Stimulated activated CD8-positive, alpha-beta memory T cell treated with anti-CD3 and anti-CD28 coated beads, Interleukin-12 subunit alpha, Interleukin-12 subunit beta, amount 100 ng/mL, for 1 hour (primary cell): ENCODE measurements at regions not wholly inside any gene's neighbourhood (a gene's known extent, or its start where the extent isn't known, plus 50 kb on each side); places are given as distances from the start of the nearest gene placed in this dataset.

Source experiments
- DNase-seq: peaks from one replicate; pipeline ENCODE4 v3.0.0-alpha.2; 2020; ENCODE audit warnings: low read depth

DNA sequence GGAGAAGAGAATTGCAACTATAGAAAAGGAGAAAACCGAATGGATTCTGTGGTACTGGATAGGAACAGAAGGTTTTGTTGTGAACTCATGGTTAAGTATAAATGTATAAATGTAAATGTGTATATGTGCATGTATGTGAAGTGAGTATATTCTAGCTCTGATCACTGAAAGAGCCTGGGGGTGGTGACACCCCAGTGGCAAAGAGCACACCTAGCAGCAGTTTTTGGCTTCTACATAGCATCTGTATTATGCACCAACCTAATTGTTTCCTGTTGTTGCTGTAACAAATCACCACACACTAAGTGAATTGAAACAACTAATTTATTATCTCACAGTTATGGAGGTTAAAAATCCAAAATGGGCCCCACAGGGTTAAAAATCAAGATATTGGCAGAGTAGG is 455.4 kb downstream of the RPS24 start:
- no peak for DNase-seq

DNA sequence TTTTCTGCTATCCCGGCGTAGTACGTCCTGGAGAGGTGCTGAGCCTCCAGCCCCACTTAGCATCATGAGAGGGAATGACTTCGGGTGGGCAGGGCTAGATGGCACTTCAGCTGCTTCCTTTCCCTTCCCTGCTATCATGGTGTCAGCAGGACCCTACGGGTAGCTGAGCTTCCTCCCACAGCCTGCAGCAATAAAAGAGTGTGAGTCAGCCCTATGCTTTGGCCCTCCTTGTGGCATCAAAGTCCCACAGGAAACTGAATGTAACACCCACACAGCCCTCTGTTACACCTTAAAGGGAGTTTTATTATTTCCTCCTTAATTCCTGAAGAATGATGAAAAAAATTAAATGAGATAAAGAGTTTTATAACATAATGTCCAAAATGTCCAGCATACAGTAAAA is 458.1 kb downstream of the RPS24 start:
- DNase-seq: no peak

DNA sequence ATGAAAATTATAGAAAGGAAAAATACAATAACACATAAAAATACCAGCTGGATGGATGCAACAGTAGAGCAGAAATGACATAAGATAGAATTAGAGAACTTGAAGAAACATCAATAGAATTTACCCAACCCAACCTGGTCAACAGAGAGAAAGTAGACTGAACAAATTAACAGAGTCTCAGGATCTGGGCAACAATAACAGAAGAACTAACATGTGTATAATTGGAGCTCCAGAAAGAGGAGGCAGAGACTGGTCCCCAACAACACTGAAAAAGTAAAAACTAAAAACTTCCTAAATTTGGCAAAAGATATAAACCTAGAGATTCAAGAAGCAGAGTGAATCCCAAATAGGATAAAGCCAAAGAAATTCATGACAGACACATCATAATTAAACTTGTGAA is 458.8 kb downstream of the RPS24 start:
- no peak for DNase-seq

- no peak for DNase-seq
Observed at GRCh38 chr10:78494179-78494578, 460.5 kb downstream of the RPS24 start.

DNA sequence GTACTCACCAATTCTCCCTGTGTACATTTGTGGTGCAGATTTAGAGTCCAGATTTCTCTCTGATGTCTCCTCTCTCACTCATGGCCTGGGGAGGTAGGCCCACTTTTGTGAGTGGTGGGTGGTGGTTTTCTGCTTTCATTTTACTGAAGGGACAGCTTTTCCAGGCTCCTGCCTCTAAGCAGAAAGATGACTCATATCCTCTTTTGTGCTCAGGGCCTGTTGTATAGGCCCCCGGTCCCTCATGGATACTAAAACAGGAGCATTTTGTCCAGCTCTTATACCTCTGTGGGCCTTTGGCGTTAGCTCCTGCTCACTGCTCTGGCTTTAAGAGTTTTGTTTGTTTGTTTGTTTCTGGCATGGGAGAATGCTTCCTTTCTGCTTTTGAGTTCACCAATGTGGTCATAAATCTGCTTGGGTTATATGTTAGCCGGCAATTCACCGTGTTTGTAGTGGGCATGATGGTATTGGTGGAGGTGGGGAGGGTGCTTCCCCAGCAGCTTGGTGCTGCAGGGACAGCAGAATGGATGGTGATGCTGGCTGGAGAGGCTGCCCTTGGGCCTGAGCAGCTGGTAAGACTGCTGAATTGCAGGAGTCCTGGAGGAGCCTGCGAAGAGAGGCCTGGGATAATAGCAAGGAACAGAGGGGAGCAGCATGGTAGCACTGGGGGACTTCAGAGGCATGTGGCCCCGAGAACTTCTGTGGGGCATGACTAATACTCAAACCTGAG is 468.7 kb downstream of the RPS24 start:
- no peak for DNase-seq

- no peak for DNase-seq
Observed at GRCh38 chr10:78504181-78504580, 470.5 kb downstream of the RPS24 start.

DNA sequence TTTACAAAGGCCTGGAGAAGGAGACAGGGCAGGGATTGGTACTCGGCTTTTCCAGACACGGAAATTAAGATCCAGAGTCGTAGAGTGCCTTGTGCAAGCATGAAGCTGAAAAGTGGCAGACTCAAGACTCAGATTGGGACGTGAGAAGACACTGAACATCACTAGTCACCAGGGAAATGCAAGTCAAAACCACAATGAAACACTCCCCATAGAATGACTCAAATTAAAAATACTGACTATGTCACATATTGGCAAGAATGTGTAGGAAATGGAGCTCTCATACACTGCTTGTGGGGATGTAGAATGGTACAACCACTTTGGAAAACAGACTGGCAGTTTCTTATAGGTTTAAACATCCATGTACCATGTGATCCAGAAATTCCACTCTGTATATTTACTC is 472.0 kb downstream of the RPS24 start:
- no peak for DNase-seq

DNA sequence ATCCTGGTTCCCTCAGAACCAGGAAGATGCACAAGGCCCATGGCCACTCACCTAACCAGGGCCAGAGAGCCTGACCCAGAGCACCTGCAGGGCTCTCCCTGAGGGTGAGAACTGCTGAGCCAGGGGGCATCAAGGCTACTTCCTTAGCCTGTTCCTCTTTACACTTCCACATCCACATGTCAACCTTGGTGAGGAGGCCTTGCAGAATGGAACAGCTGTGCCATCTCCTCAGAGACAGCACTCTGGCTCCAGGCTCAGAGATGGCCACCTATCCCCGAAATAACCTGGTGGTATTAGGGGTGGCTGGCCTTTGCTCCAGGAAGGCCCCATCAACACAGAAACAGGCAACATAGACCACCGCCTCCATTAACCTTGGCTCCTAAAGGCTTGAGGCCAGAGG is 473.0 kb downstream of the RPS24 start:
- DNase-seq: no peak

- no peak for DNase-seq
Observed at GRCh38 chr10:78507510-78508160, 474.0 kb downstream of the RPS24 start.

GRCh38 chr10:78508955-78509748 is 475.5 kb downstream of the RPS24 start:
- DNase-seq: no peak

DNA sequence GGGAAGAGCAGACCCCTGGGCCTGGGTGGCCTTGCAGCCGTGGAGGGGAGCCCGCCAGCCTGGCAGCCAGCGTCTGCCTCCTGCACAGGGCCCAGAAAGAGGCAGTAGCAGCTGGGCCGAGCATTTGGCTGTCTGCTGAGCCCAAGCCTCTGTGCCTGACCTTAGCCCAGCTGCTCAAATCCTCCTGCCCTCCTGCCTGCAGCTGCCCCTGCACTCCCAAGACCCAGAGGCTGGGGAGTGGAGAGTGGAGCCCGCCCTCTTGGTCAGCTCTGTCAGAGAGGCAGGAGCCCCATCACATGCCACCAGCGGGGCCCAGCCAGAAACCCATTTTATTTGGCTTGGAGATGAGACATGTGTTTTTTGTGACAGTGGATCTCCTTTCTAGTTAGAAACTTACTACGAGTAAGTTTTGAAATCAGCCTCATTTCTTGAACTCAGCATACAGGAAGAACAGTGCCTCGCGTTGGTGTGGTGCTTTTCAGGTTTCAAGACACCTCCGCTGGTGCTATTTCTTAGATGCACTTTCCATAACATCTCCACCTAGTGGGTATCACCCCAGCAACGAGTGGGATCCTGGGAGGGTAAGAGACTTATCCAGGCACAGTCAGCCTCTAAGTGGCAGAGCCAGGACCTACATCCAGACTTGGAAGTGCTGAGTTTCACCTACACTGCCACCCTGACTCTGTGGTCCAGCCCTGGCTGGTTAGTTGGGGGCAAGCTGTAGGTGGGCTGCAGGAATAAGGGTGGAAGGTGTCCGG is 477.1 kb downstream of the RPS24 start:
- no peak for DNase-seq

DNA sequence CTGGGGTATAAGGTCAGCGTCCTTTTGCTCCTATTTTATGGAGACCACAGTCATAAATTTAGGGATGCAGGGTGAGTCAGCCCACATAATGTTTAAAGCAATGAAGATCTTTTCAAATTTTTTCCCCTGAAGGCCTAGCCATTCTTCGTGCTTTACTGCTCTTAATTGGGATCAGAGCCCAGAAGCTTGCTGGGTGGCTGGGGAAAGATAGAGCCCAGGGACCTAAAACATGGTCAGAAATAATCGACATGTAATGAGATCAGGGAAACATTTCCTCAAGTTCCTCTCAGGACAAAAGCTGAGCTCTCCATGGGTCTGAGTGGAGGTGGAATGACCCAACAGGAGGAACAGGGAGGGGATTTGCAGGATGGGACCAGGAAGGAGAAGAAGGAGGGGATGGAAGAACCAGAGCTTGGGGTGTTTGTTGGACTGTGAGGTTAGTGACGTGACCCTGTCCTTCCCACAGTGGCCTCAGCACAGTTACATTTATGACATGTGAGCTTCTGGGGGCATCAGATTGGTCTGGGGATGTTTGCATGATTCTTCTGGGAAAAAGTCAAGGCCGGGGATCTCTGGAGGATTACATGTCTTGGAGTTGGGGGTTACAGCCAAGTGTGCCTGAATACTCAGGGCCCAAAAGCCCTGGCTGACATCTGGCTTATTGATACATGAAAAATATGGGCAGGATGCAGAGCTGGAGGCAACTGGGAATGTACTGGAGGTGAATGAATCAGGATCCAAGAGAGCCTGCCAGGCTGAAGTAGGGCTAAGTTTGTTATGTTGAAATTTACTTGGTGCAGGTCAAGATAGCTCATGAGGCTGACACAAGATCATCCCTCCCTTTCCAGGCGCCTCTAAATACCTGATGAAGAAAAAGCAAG is 477.9 kb downstream of the RPS24 start:
- DNase-seq: no peak

- no peak for DNase-seq
Observed at GRCh38 chr10:78512205-78512550, 478.5 kb downstream of the RPS24 start.

- no peak for DNase-seq
Observed at GRCh38 chr10:78513330-78513729, 479.7 kb downstream of the RPS24 start.

DNA sequence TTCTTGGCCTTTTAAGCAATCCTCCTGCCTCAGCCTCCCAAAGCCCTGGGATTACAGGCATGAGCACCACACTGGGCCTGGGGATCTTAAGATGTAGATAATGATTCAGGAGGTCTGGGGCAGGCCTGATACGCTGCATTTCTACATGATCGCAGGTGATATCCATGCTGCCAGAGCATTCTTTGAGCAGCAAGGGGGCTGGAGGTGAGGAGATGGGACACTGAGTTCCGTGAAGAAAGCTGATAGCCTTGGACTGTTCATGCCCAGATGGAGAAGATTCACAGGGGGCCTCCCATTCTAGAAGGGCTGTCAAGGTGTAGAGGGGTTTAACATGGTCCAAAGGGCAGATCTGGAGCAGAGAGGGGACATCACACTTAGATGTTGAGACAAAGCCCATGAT is 480.3 kb downstream of the RPS24 start:
- no peak for DNase-seq

GRCh38 chr10:78514459-78514858 is 480.8 kb downstream of the RPS24 start:
- no peak for DNase-seq

DNA sequence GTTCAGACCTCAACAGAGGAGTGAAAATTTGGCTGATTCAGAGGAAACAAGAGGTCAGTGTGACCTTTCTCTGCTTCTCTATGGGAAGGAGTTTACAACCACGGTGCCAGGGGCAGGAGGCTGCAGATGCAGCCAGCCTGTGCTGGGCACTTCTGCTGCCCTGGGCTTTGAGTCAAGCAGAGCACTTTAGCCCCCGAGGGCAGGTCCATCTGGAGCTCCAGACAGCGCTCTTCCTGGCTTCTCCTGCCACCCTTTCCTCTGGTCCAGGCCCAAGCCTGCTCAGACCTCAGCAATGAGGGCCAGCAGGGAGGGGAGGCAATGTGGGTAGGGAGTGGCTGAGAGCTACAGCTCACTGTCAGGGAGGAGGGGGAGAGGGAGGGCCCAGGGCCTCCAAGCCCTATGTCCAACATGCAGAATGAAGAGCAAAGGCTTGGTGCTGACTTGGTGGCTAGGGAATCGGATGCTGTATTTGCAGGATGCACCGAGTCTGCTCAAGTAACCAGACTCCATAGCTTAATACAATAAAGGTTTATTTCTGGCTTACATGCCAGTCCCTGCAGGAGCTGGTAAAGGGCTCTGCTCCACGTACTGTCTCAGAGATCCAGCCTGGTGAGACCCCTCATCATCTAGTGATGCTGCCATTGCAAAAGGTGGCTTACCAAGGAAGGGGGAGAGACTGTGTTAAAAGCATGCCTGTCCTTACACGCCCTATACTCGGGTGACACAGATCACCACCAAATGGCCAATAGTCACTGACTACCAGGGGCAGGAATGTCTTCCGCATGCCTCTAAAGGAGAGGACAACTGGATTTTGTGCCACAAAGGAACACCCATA is 481.6 kb downstream of the RPS24 start:
- no peak for DNase-seq

DNA sequence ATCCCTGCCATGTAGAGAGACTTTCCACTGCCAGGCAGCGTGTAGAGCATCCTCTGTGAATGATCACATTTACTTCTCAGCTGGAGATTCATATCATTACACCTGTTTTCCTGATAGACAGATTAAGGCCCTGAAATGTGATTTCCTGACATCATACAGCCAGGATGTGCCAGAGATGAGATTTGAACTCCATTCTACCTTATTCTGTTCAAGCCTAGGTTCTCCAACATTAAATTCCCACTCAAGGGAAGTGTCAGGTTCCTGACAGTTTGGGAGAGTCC is 482.1 kb downstream of the RPS24 start:
- DNase-seq: no peak

DNA sequence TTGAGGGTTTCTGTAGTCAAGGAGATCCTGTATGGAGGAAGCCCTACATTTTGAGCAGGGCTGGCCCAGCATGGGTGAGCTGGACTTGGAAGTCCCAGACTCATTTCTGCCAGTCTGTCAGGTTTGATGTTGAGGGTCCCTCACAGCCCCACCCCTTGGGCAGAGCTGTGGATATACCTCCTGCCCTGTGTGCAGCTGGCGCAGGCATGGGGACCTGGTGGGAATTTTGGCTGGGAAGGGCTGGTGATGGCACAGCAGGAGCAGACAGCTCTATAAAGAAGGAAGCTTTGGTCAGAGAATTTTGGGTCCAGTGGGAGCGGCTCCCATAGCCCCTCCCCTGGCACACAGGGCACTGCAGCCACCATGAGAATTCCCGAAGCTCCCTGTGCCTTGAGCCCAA is 482.6 kb downstream of the RPS24 start:
- DNase-seq: no peak

DNA sequence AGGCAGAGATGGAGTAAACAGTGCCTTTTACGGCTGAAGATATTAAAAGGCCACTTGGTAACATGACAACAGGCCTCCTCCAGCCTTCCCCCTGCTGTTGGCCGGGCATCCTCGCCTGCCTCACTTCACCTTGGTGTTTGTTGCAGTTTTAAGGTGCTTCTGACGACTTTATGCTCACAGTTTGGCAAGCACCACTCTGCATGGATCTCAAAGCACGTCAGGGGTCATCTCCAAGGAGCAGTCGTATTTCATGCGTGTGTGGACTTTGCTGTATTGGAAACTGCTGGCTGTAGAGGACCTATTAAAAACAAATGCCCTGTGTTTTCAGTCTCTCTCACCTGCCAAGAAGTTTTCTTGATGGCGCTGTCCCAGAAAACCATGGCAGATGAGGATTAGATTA is 483.1 kb downstream of the RPS24 start:
- no peak for DNase-seq

DNA sequence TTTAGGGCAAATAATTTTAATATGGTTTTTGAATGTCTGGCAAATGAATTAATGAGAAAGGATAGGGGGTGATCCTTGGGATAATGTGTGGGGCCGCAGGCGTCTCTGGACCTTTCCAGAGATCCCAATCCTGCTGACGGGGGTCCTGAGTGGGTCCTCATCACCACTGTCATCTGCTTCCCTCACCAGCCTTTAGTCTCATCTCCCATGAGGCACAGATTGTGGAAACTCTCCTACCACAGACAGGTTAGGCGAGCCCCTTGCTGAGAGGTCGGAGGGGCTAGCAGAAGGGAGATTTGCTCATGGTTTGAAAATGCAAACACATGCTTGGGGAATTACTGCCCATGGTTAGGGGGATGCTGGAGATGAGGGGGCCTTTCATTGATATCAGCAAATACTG is 484.6 kb downstream of the RPS24 start:
- DNase-seq: no peak
